ENCODE measurements at regions not wholly inside any gene's neighbourhood (a gene's known extent, or its start where the extent isn't known, plus 50 kb on each side); places are given as distances from the start of the nearest gene placed in this dataset.

GRCh38 chr2:172361360-172361759 is 66.0 kb upstream of the ITGA6 start:
- no peak for TF ChIP-seq CSRNP3 (CRISPR knock-in tag; IDR thresholded peaks at IDR 0.05)
- TF ChIP-seq ISL1 (CRISPR knock-in tag; IDR thresholded peaks at IDR 0.05), result no peak
- TF ChIP-seq ZFP3 (CRISPR knock-in tag; IDR thresholded peaks at IDR 0.05), result no peak
- no peak for TF ChIP-seq TOX (CRISPR knock-in tag; IDR thresholded peaks at IDR 0.05; ENCODE audit: borderline replicate concordance)
- TF ChIP-seq RARB (CRISPR knock-in tag; IDR thresholded peaks at IDR 0.05), result no peak
- TF ChIP-seq CREB5 (CRISPR knock-in tag; IDR thresholded peaks at IDR 0.05; ENCODE audit: low read depth), result no peak
- no peak for TF ChIP-seq CSDC2 (CRISPR knock-in tag; IDR thresholded peaks at IDR 0.05)
- TF ChIP-seq PPARA (CRISPR knock-in tag; IDR thresholded peaks at IDR 0.05; ENCODE audit: borderline replicate concordance), result no peak
- TF ChIP-seq GLIS3 (CRISPR knock-in tag; IDR thresholded peaks at IDR 0.05), result no peak
- TF ChIP-seq ZC3H10 (CRISPR knock-in tag; IDR thresholded peaks at IDR 0.05), result no peak
- no peak for TF ChIP-seq POU6F1 (CRISPR knock-in tag; IDR thresholded peaks at IDR 0.05; ENCODE audit: borderline replicate concordance, low read depth)
- no peak for TF ChIP-seq TSHZ2 (CRISPR knock-in tag; IDR thresholded peaks at IDR 0.05)

GRCh38 chr2:172361840-172362239 is 65.5 kb upstream of the ITGA6 start:
- no peak for ATAC-seq
- TF ChIP-seq TOX (CRISPR knock-in tag; IDR thresholded peaks at IDR 0.05; ENCODE audit: borderline replicate concordance), result no peak
- no peak for TF ChIP-seq CSRNP3 (CRISPR knock-in tag; IDR thresholded peaks at IDR 0.05)
- no peak for TF ChIP-seq ZFP30 (CRISPR knock-in tag; IDR thresholded peaks at IDR 0.05)
- no peak for TF ChIP-seq PPARA (CRISPR knock-in tag; IDR thresholded peaks at IDR 0.05; ENCODE audit: borderline replicate concordance)
- TF ChIP-seq ZNF565 (CRISPR knock-in tag; conservative IDR thresholded peaks at IDR 0.05; ENCODE audit: low read depth), result no peak
- TF ChIP-seq SNAI2 (CRISPR knock-in tag; IDR thresholded peaks at IDR 0.05), result no peak
- no peak for TF ChIP-seq PATZ1 (CRISPR knock-in tag; IDR thresholded peaks at IDR 0.05; ENCODE audit: borderline replicate concordance)
- no peak for TF ChIP-seq ISL1 (CRISPR knock-in tag; IDR thresholded peaks at IDR 0.05)
- TF ChIP-seq ZFP3 (CRISPR knock-in tag; IDR thresholded peaks at IDR 0.05), result no peak
- no peak for TF ChIP-seq CSDC2 (CRISPR knock-in tag; IDR thresholded peaks at IDR 0.05)

More at GRCh38 chr2:172361360-172361759, 66.0 kb upstream of the ITGA6 start:
- no peak for ATAC-seq

GRCh38 chr2:172364261-172364660 is 63.1 kb upstream of the ITGA6 start:
- TF ChIP-seq CREB5 (CRISPR knock-in tag; IDR thresholded peaks at IDR 0.05; ENCODE audit: low read depth) (no peak), TCF4 (CRISPR knock-in tag; IDR thresholded peaks at IDR 0.05; ENCODE audit: borderline replicate concordance) (no peak), ARNTL (CRISPR knock-in tag; IDR thresholded peaks at IDR 0.05; ENCODE audit: borderline replicate concordance, low read depth) (no peak), PPARA (CRISPR knock-in tag; IDR thresholded peaks at IDR 0.05; ENCODE audit: borderline replicate concordance) (no peak), ESRRG (CRISPR knock-in tag; IDR thresholded peaks at IDR 0.05) (no peak), TOX (CRISPR knock-in tag; IDR thresholded peaks at IDR 0.05; ENCODE audit: borderline replicate concordance) (no peak)
- ATAC-seq, result no peak

All from SK-N-SH treated with all-trans-retinoic acid at 6 μM for 48 hours (cell line).